Gastrocnemius medialis (tissue), 4 donors: ENCODE measurements at regions not wholly inside any gene's neighbourhood (a gene's known extent, or its start where the extent isn't known, plus 50 kb on each side); places are given as distances from the start of the nearest gene placed in this dataset.

Experiments
- CTCF ChIP-seq, 5 experiments: fragments of 450-650 bp in 3 of 5; fragments of 200-600 bp in 2 of 5; sonication (generic) in 2 of 5; IDR thresholded peaks in 4 of 5; conservative IDR thresholded peaks in 1 of 5; 1 replicate in 4 of 5; 2 replicates in 1 of 5; pipeline ENCODE4 v1.5.1; 2016 to 2019; ENCODE audit warnings: antibody characterized with exemption in 5 of 5, mild to moderate bottlenecking in 3 of 5, moderate library complexity in 3 of 5
- POLR2A ChIP-seq, 2 donors: fragments of 450-650 bp; IDR thresholded peaks; one replicate each; pipeline ENCODE4 v1.6.1; 2017; ENCODE audit warnings: antibody characterized with exemption in 2 of 2, mild to moderate bottlenecking in 2 of 2, moderate library complexity in 2 of 2

GRCh38 chr4:60344908-60345307, 855.2 kb upstream of the ADGRL3 start:
- TF ChIP-seq POLR2A (IDR thresholded peaks at IDR 0.05) = no peak
- no peak for TF ChIP-seq CTCF (IDR thresholded peaks at IDR 0.05 in 4 of 5, conservative IDR thresholded peaks at IDR 0.05 in 1 of 5)
